GM19351 (cell line): ENCODE measurements at regions not wholly inside any gene's neighbourhood (a gene's known extent, or its start where the extent isn't known, plus 50 kb on each side); places are given as distances from the start of the nearest gene placed in this dataset.
"Not testable (repeated sequence)": the region's sequence is repeated elsewhere in the genome, so short reads cannot be mapped to it uniquely, and the experiment has no call there.

ENCODE experiments used
- ATAC-seq: cut with Tn5 transposase; IDR thresholded peaks from one replicate; pipeline ENCODE4 v1.9.1; 2021; ENCODE audit warnings: mild to moderate bottlenecking, moderate library complexity; ENCODE audit not compliant: unreplicated experiment

- ATAC-seq: not testable (repeated sequence)
Observed at GRCh38 chr21:7743940-7744339, 2777.4 kb upstream of the TPTE start.

- peak; percentile 92 for ATAC-seq
Observed at GRCh38 chr21:7744406-7745099, 2776.8 kb upstream of the TPTE start.

- peak; percentile 77 for ATAC-seq
Observed at GRCh38 chr21:7745100-7745450, 2776.3 kb upstream of the TPTE start.

DNA sequence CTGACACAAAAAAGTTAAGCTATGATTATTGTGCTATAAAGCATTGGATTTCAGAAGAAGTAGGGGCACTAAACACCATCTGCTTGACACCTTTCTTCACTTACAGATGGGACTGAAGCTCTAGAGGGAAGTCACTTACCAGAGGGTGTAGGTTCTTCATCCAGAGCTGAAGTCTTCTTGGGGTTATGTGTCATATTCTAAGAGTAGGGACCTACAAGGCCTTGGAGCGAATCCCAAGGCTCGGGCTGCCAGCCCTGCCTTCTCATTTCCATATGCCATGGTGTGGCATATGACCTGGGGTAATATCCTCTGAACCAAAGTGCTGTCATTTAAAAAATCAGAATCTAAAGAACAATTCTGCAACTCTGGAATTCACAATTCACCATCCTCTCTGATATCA lies 2773.4 kb upstream of the TPTE start:
- ATAC-seq: not testable (repeated sequence)

DNA sequence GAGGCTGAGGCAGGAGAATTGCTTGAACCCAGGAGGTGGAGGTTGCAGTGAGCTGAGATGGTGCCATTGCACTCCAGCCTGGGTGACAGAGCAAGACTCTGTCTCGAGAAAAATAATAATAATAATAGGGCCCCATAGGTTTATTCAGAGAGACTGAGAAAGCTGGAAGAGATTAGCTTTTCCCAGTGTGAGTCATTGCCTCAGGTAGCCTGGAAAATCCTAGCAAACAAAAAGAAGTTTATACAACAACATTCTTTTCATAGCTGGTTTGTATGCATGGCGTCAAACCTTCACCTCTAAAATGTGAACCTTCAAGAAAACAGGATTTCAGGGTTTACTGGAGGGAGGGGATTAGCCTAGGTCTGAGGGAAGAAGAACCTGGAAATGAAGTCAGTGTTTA lies 2768.8 kb upstream of the TPTE start:
- not testable (repeated sequence) for ATAC-seq

DNA sequence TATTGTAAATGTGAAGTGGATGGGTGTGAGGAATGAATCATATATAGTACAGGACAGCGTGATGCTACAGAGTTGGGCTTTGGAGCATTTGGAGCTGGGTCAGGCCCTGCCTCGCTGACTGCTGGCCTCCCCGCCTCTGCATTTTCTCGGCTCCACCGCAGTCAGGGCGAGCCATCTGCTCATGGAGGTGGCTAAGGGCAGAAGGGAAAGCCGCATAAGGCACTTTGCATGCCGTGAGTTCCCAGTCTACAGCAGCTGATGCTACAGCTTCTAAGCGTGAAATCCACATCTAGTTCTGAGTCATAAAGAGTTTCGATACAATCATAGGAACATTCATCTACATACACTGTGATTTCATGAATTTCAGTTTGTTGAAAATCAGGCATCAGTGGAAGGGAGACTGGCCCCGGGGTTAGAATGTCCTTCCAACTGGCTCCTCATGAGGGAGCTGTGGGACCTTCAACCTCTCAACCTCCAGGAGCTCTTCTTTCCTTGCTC lies 2768.0 kb upstream of the TPTE start:
- peak; percentile 90 for ATAC-seq

GRCh38 chr21:7769985-7770384 lies 2751.4 kb upstream of the TPTE start:
- not testable (repeated sequence) for ATAC-seq

DNA sequence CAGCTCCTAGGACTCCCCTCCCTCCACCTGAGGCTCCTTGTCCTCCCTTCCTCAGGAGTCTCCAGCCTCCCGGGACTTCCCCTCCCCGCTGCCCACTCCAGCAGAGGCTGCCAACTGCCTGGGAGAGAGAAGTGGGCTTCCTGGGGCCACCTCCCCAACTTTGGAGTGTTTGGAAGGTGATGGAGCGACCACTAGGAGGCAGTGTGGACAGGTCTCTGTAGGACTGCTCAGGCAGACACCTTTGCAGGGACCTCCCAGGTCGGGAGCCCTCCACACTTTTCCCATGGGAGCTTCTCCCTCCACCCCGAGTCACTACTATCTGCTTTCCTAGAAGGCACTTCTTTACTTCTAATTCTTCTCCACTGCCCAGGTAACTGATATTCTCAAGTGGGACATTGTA lies 2747.2 kb upstream of the TPTE start:
- not testable (repeated sequence) for ATAC-seq

DNA sequence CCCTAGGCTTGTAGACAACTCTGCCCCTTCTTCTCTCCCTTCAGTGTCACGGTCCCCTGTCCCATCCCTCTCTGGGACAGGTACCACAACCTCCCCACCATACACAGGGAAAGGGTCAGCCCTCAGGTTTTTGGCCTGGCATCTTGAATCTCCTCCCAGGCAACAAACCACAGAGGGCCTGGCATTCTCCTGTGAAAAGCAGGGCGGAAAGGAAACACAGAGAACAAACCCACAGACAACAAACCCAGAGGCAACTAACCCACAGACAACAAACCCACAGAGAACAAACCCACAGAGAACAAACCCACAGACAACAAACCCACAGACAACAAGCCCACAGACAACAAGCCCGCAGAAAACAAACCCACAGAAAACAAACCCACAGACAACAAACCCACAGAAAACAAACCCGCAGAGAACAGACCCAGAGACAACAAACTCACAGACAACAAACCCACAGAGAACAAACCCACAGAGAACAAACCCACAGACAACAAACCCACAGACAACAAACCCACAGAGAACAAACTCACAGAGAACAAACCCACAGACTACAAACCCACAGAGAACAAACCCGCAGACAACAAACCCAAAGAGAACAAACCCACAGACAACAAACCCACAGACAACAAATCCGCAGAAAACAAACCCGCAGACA lies 2745.9 kb upstream of the TPTE start:
- ATAC-seq: not testable (repeated sequence)

GRCh38 chr21:7776035-7776434 lies 2745.3 kb upstream of the TPTE start:
- ATAC-seq: not testable (repeated sequence)

DNA sequence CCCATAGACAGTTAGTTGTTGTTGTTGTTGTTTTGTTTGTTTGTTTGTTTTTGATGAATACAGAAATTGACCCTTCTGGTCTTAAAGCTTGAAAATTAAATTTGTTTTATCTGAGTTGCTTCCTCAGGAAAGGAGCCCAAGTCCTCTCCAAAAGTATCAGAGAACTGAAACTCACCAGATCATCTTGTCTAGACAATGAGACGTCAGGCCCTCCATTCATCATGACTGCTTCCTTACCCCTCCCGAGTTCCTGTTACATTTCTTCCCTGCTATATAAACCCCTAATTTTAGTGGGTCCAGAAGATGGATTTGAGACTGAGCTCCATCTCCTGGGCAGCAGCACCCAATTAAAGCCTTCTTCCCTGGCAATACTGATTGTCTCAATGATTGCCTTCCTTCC lies 2744.8 kb upstream of the TPTE start:
- ATAC-seq: not testable (repeated sequence)

- not testable (repeated sequence) for ATAC-seq
Observed at GRCh38 chr21:7777289-7777688, 2744.1 kb upstream of the TPTE start.

- not testable (repeated sequence) for ATAC-seq
Observed at GRCh38 chr21:7787427-7788078, 2733.8 kb upstream of the TPTE start.

DNA sequence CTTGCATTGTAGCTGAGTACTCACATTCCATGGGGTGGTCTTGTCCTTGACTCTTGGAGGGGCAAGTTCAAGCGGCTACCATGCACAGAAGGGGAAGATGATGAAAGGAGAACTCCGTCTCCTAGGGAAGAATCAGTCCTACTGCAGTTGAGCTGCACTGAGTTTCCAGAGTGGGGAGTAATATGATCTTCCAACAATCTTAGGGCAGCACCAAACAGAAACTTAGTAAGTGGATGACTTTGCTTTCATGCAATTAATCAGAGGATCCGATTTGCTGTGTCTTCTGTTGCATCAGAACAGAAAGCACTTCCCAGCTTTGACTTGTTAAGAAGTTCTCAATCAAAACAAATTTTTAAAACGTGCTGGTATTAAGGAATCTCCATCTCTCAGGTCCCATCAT lies 2727.6 kb upstream of the TPTE start:
- ATAC-seq: not testable (repeated sequence)

DNA sequence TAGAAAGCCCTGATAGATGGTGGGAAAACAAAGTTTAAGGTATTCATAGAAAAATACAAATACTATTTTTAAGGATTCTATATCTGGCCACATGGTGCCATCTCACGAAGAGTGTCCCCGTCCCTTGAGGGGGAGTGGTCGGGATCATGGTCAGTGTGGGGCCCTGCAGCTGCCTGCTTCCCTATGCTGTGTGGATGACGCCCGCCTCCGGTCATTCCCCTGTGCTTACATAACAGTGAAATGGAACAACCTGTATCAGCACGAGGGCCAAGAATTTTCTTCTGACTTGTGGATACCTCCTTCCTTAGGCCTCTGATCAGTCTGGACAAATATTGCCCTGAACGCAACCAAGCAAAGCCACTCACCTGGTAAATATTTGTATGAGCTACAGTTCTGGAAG lies 2724.1 kb upstream of the TPTE start:
- not testable (repeated sequence) for ATAC-seq

DNA sequence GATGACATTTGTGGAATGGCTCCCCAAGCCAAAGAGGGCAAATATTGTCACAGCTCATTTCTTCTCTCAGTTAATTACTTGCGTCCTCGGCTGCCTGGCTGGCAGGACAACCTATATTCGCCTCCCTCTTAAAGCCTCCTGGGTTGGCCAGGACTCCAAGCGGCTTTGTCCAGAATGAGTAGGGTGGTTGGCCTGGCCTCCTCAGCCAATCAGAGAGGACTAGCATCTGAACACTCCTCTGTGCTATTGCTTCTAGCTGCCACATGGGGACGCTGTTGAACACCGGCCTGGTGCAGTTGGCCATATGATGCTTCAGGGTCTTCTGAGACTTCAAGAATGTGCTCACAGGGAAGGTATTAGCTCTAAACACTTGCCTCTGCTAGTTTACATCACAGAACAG lies 2722.9 kb upstream of the TPTE start:
- not testable (repeated sequence) for ATAC-seq

- ATAC-seq: not testable (repeated sequence)
Observed at GRCh38 chr21:7799697-7800096, 2721.7 kb upstream of the TPTE start.

GRCh38 chr21:7813475-7813874 lies 2707.9 kb upstream of the TPTE start:
- not testable (repeated sequence) for ATAC-seq

DNA sequence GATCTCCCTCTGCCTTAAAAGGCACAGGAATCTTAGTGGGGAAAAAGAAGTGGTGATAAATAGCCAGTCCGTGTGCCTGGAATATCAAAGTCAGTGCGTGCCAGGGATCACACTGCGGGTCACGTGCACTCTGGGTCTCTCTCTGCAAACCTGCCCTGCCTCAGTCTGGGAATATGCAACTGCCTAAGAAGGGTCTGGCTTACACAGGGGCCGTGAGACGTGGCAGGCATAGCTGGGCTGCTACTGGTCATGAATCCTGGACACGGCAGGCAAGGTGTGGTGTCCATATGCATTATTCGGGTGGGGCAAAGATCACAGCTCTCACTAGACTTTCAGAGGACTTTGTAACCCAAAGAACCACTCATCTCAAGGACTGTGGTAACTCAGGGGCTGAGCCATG lies 2704.4 kb upstream of the TPTE start:
- not testable (repeated sequence) for ATAC-seq

GRCh38 chr21:7819301-7819700 lies 2702.1 kb upstream of the TPTE start:
- not testable (repeated sequence) for ATAC-seq

- not testable (repeated sequence) for ATAC-seq
Observed at GRCh38 chr21:7825627-7826026, 2695.8 kb upstream of the TPTE start.

DNA sequence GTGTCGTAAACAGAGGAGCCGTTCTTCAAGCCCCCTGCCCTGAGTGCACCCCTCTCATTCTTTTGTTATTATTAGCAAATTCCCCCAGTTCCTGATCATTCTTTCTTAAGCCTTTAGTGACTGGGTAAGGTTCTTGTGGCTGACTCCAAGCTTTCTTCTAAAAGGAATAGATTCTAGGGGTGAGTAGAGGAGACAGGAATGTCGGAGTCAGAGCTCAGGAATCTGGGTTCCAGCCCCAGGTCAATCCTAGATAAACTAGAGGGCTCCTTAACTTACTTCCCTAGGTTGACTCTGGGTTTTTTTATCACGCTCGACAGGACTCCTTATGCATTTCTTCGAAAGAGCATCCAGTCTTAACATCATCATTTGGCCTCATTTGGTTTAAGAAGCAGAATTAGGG lies 2695.2 kb upstream of the TPTE start:
- not testable (repeated sequence) for ATAC-seq
